SU-DHL-6 (cell line): ENCODE measurements at regions not wholly inside any gene's neighbourhood (a gene's known extent, or its start where the extent isn't known, plus 50 kb on each side); places are given as distances from the start of the nearest gene placed in this dataset.

Source experiments
- H2AFZ ChIP-seq: fragments of 200-600 bp; sonication (generic); 2 replicates; pipeline ENCODE4 v1.6.1; 2014; ENCODE audit warnings: low read depth, mild to moderate bottlenecking, moderate library complexity, mixed read lengths, antibody characterized with exemption, low read length; ENCODE audit not compliant: severe bottlenecking
- H3F3A ChIP-seq: fragments of 200-600 bp; shearing (Covaris generic); 2 replicates; pipeline ENCODE4 v1.6.0; 2016; ENCODE audit warnings: antibody characterized with exemption, mild to moderate bottlenecking; ENCODE audit not compliant: insufficient read depth
- H3K27ac ChIP-seq: fragments of 200-600 bp; sonication (generic); 2 replicates; pipeline ENCODE4 v1.5.1; 2016; ENCODE audit warnings: low read depth, mild to moderate bottlenecking, low read length, moderate library complexity, mixed read lengths
- H3K27me3 ChIP-seq: fragments of 200-600 bp; sonication (generic), shearing (Covaris generic); 2 replicates; pipeline ENCODE4 v1.6.0; 2014; ENCODE audit warnings: mild to moderate bottlenecking, low read length
- H3K36me3 ChIP-seq: fragments of 200-600 bp; sonication (generic); 2 replicates; pipeline ENCODE4 v1.6.1; 2014; ENCODE audit warnings: mild to moderate bottlenecking, low read length, mixed read lengths
- H3K4me2 ChIP-seq: fragments of 300-600, 200-600 bp; shearing (Covaris generic), sonication (generic); 2 replicates; pipeline ENCODE4 v1.6.0; 2014; ENCODE audit warnings: low read length, low read depth, mild to moderate bottlenecking; ENCODE audit not compliant: poor library complexity, severe bottlenecking
- H3K4me3 ChIP-seq: fragments of 200-600 bp; sonication (generic); 2 replicates; pipeline ENCODE4 v1.5.1; 2014; ENCODE audit warnings: antibody characterized with exemption, low read length, mild to moderate bottlenecking, mixed read lengths; ENCODE audit not compliant: insufficient read depth, poor library complexity, severe bottlenecking
- H3K79me2 ChIP-seq: fragments of 200-600 bp; sonication (generic); 2 replicates; pipeline ENCODE4 v1.6.1; 2014; ENCODE audit warnings: mild to moderate bottlenecking, low read length, moderate library complexity; ENCODE audit not compliant: insufficient read depth
- H3K9ac ChIP-seq: fragments of 200-600 bp; sonication (generic); 2 replicates; pipeline ENCODE4 v1.7.0; 2014; ENCODE audit warnings: mild to moderate bottlenecking, low read length
- H3K9me2 ChIP-seq: fragments of 200-600 bp; sonication (generic); replicated peaks from 2 replicates; pipeline ENCODE4 v1.6.1; 2014; ENCODE audit warnings: low read length; ENCODE audit not compliant: insufficient read depth
- H3K9me3 ChIP-seq: fragments of 200-600 bp; sonication (generic); 2 replicates; pipeline ENCODE4 v1.6.1; 2014; ENCODE audit warnings: low read length, mixed read lengths; ENCODE audit not compliant: insufficient read depth
- H4K20me1 ChIP-seq: fragments of 200-600 bp; sonication (generic); 2 replicates; pipeline ENCODE4 v1.6.1; 2014; ENCODE audit warnings: low read depth, mild to moderate bottlenecking, antibody characterized with exemption, low read length, moderate library complexity, mixed read lengths
- CTCF ChIP-seq: fragments of 200-600 bp; sonication (generic); IDR thresholded peaks from one replicate; pipeline ENCODE4 v1.5.1; 2017; ENCODE audit warnings: antibody characterized with exemption, mild to moderate bottlenecking, low read length, moderate library complexity; ENCODE audit not compliant: insufficient read depth, poor library complexity, severe bottlenecking
- EZH2phosphoT487 ChIP-seq: fragments of 200-600 bp; sonication (generic), shearing (Covaris generic); conservative IDR thresholded peaks from 2 replicates; pipeline ENCODE4 v1.6.1; 2018; ENCODE audit warnings: mild to moderate bottlenecking, antibody characterized with exemption, low read length, moderate library complexity, mixed read lengths

GRCh38 chr10:62992145-62992721, 140.9 kb upstream of the NRBF2 start:
- no peaks in the 10 kb centered on the region for H3K9me2 ChIP-seq
- H3K79me2 ChIP-seq = no peaks in the 10 kb centered on the region
- H3K27me3 ChIP-seq = no peaks in the 10 kb centered on the region
- H3K9me3 ChIP-seq = no peaks in the 10 kb centered on the region
- no peaks in the 10 kb centered on the region for H3K36me3 ChIP-seq
- no peak overlapping the region for H3K4me3 ChIP-seq
- H3F3A ChIP-seq = no peaks in the 10 kb centered on the region
- H3K4me2 ChIP-seq = no peak overlapping the region
- no peak for TF ChIP-seq EZH2phosphoT487
- TF ChIP-seq CTCF = no peak
- no peak overlapping the region for H3K27ac ChIP-seq
- H4K20me1 ChIP-seq = no peaks in the 10 kb centered on the region
- H3K9ac ChIP-seq = no peak overlapping the region
- H2AFZ ChIP-seq = no peak overlapping the region

- no peak overlapping the region for H3K4me2 ChIP-seq
Observed at GRCh38 chr10:62990126-62990525, 143.0 kb upstream of the NRBF2 start.

GRCh38 chr10:62985807-62986600, 147.1 kb upstream of the NRBF2 start:
- no peaks in the 10 kb centered on the region for H3K9me2 ChIP-seq
- H3K36me3 ChIP-seq = no peaks in the 10 kb centered on the region
- no peaks in the 10 kb centered on the region for H3K9me3 ChIP-seq
- no peaks in the 10 kb centered on the region for H3K27me3 ChIP-seq
- H3K9ac ChIP-seq = no peak overlapping the region
- no peaks in the 10 kb centered on the region for H3K79me2 ChIP-seq
- TF ChIP-seq CTCF = no peak
- TF ChIP-seq EZH2phosphoT487 = no peak
- no peak overlapping the region for H3K4me2 ChIP-seq
- H2AFZ ChIP-seq = no peak overlapping the region
- H3K4me3 ChIP-seq = no peak overlapping the region
- H3F3A ChIP-seq = no peaks in the 10 kb centered on the region
- no peak overlapping the region for H3K27ac ChIP-seq
- H4K20me1 ChIP-seq = no peaks in the 10 kb centered on the region

More at GRCh38 chr10:62990126-62990525, 143.0 kb upstream of the NRBF2 start:
- Histone ChIP-seq H3K27me3 (no peaks in the 10 kb centered on the region), H3K27ac (no peak overlapping the region), H3K36me3 (no peaks in the 10 kb centered on the region), H4K20me1 (no peaks in the 10 kb centered on the region), H3K9me3 (no peaks in the 10 kb centered on the region), H2AFZ (no peak overlapping the region), H3K9me2 (no peaks in the 10 kb centered on the region), H3K9ac (no peak overlapping the region), H3K4me3 (no peak overlapping the region), H3K79me2 (no peaks in the 10 kb centered on the region), H3F3A (no peaks in the 10 kb centered on the region)
- TF ChIP-seq EZH2phosphoT487 (no peak), CTCF (no peak)
